GM23338 (cell line): ENCODE measurements at regions not wholly inside any gene's neighbourhood (a gene's known extent, or its start where the extent isn't known, plus 50 kb on each side); places are given as distances from the start of the nearest gene placed in this dataset.

Experiments
- ATAC-seq: fragments of 200-7000 bp; cut with Tn5 transposase; 3 replicates; pipeline ENCODE4 v1.9.1; 2020
- DNase-seq: peaks from one replicate; pipeline ENCODE4 v3.0.0-alpha.2; 2015; ENCODE audit warnings: low spot score
- H2AFZ ChIP-seq: fragments of 200-600 bp; sonication (generic); 2 replicates; pipeline ENCODE4 v1.8.0; 2016; ENCODE audit warnings: antibody characterized with exemption, mild to moderate bottlenecking, moderate library complexity
- H3F3A ChIP-seq: fragments of 200-600 bp; sonication (generic); replicated peaks from 2 replicates; pipeline ENCODE4 v1.8.0; 2017; ENCODE audit warnings: antibody characterized with exemption, mixed run types, low read depth
- H3K27ac ChIP-seq: fragments of 200-600 bp; sonication (generic); 2 replicates; pipeline ENCODE4 v1.6.1; 2016; ENCODE audit warnings: low read depth
- H3K27me3 ChIP-seq: fragments of 200-600 bp; sonication (generic); 2 replicates; pipeline ENCODE4 v1.8.0; 2016; ENCODE audit warnings: mild to moderate bottlenecking, mixed run types, moderate library complexity; ENCODE audit not compliant: insufficient read depth
- H3K36me3 ChIP-seq: fragments of 200-600 bp; sonication (generic); 2 replicates; pipeline ENCODE4 v1.8.0; 2016; ENCODE audit warnings: mild to moderate bottlenecking; ENCODE audit not compliant: insufficient read depth
- H3K4me1 ChIP-seq: fragments of 200-600 bp; sonication (generic); 2 replicates; pipeline ENCODE4 v1.8.0; 2016; ENCODE audit warnings: mild to moderate bottlenecking, moderate library complexity; ENCODE audit not compliant: insufficient read depth
- H3K4me2 ChIP-seq: fragments of 200-600 bp; sonication (generic); 2 replicates; pipeline ENCODE4 v1.7.1; 2017; ENCODE audit warnings: mixed run types
- H3K4me3 ChIP-seq: fragments of 200-600 bp; sonication (generic); 2 replicates; pipeline ENCODE4 v1.6.1; 2016; ENCODE audit warnings: mixed run types
- H3K79me2 ChIP-seq: fragments of 200-600 bp; sonication (generic); replicated peaks from 2 replicates; pipeline ENCODE4 v1.8.0; 2017; ENCODE audit warnings: mild to moderate bottlenecking; ENCODE audit not compliant: insufficient read depth
- H3K9me2 ChIP-seq: fragments of 200-600 bp; sonication (generic); 2 replicates; pipeline ENCODE4 v1.8.0; 2017; ENCODE audit not compliant: insufficient read depth
- H4K20me1 ChIP-seq: fragments of 200-600 bp; sonication (generic); replicated peaks from 2 replicates; pipeline ENCODE4 v1.8.0; 2017; ENCODE audit warnings: mild to moderate bottlenecking; ENCODE audit not compliant: insufficient read depth
- H3K27ac Mint-ChIP-seq: 2 replicates; pipeline ENCODE4 v1.8.0; 2020; ENCODE audit warnings: inconsistent platforms, mild to moderate bottlenecking, moderate library complexity, mixed read lengths
- H3K27me3 Mint-ChIP-seq: 3 replicates; pipeline ENCODE4 v1.8.0; 2022; ENCODE audit warnings: low read depth, mild to moderate bottlenecking, moderate library complexity, mixed read lengths, inconsistent platforms; ENCODE audit not compliant: insufficient read depth, poor library complexity
- H3K36me3 Mint-ChIP-seq: 3 replicates; pipeline ENCODE4 v1.8.0; 2021; ENCODE audit warnings: low read depth, mild to moderate bottlenecking, inconsistent platforms, moderate library complexity, mixed read lengths
- H3K4me1 Mint-ChIP-seq: 3 replicates; pipeline ENCODE4 v1.8.0; 2020; ENCODE audit warnings: mild to moderate bottlenecking, inconsistent platforms, mixed read lengths
- H3K4me3 Mint-ChIP-seq: 3 replicates; pipeline ENCODE4 v1.8.0; 2021; ENCODE audit warnings: moderate library complexity, mild to moderate bottlenecking, inconsistent platforms, mixed read lengths
- H3K9me3 Mint-ChIP-seq: 3 replicates; pipeline ENCODE4 v1.8.0; 2020; ENCODE audit warnings: moderate library complexity, mild to moderate bottlenecking, inconsistent platforms, mixed read lengths
- CTCF ChIP-seq, 2 experiments: fragments of 200-600 bp in 1 of 2; sonication (generic) in 1 of 2; conservative IDR thresholded peaks; 2 replicates each; pipeline versions ENCODE4 v1.5.1 to v1.6.1; 2016 to 2017; ENCODE audit warnings: antibody characterized with exemption in 2 of 2, low read depth in 2 of 2, mild to moderate bottlenecking in 2 of 2, moderate library complexity in 1 of 2
- ETS1 ChIP-seq: IDR thresholded peaks from 2 replicates; pipeline ENCODE4 v1.6.1; 2016; ENCODE audit warnings: antibody characterized with exemption
- NANOG ChIP-seq: IDR thresholded peaks from 2 replicates; pipeline ENCODE4 v1.6.1; 2016; ENCODE audit warnings: antibody characterized with exemption, borderline replicate concordance
- ZNF331 ChIP-seq: fragments of 250-450 bp; sonication (Bioruptor Pico); IDR thresholded peaks from 2 replicates; pipeline ENCODE4 v1.5.0; 2020; ENCODE audit warnings: low read depth, mild to moderate bottlenecking, moderate library complexity

- Histone ChIP-seq H3K27ac (no peak overlapping the region), H3F3A (no peaks in the 10 kb centered on the region), H3K79me2 (no peaks in the 10 kb centered on the region), H3K27me3 (no peaks in the 10 kb centered on the region), H4K20me1 (no peaks in the 10 kb centered on the region), H3K4me2 (no peak overlapping the region), H3K4me1 (no peaks in the 10 kb centered on the region), H2AFZ (no peak overlapping the region), H3K4me3 (no peak overlapping the region), H3K9me2 (no peaks in the 10 kb centered on the region), H3K36me3 (no peaks in the 10 kb centered on the region)
- H3K4me1 Mint-ChIP-seq, result no peaks in the 10 kb centered on the region
- DNase-seq (no peak), ATAC-seq (no peak)
- H3K27me3 Mint-ChIP-seq, result peaks cover 5% of the 10 kb centered on the region
- no peak overlapping the region for H3K4me3 Mint-ChIP-seq
- TF ChIP-seq ETS1 (no peak), CTCF (conservative IDR thresholded peaks at IDR 0.05; ENCODE audit: low read depth in 2 of 2) (no peak)
- no peaks in the 10 kb centered on the region for H3K36me3 Mint-ChIP-seq
- no peak overlapping the region for H3K27ac Mint-ChIP-seq
- no peaks in the 10 kb centered on the region for H3K9me3 Mint-ChIP-seq
Measured at GRCh38 chr11:62046568-62047100, 77.2 kb upstream of the INCENP start.

DNA sequence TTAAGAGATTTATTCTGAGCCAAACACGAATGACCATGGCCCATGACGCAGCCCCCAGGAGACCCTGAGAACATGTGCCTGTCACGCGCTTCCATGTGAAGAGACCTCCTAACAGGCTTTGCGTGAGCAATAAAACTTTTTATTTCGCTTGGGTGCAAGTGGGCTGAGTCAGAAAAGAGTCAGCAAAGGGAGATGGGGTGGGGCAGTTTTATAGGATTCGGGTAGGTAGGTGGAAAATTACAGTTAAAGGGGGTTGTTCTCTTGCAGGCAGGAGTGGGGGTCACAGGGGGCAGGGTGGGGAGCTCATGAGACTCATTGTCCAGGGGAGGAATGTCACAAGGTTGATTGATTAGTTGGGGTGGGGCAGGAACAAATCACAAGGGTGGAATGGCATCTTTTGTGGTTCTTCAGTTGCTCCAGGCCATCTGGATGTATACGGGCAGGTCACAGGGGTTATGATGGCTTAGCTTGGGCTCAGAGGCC, 77.2 kb upstream of the FTH1 start:
- peaks cover 5% of the 10 kb centered on the region for H3K27me3 Mint-ChIP-seq
- TF ChIP-seq NANOG, result no peak
- no peak for TF ChIP-seq CTCF (conservative IDR thresholded peaks at IDR 0.05; ENCODE audit: low read depth in 2 of 2)
- TF ChIP-seq ZNF331, result no peak
- no peak overlapping the region for H2AFZ ChIP-seq
- H3K27me3 ChIP-seq, result no peaks in the 10 kb centered on the region
- no peak overlapping the region for H3K27ac Mint-ChIP-seq
- H4K20me1 ChIP-seq, result no peaks in the 10 kb centered on the region
- H3F3A ChIP-seq, result no peaks in the 10 kb centered on the region
- H3K9me3 Mint-ChIP-seq, result no peaks in the 10 kb centered on the region; the same call in 2 of the 3 replicates
- no peak overlapping the region for H3K4me3 ChIP-seq
- H3K9me2 ChIP-seq, result no peaks in the 10 kb centered on the region
- H3K36me3 Mint-ChIP-seq, result no peaks in the 10 kb centered on the region
- H3K4me1 ChIP-seq, result no peaks in the 10 kb centered on the region
- no peaks in the 10 kb centered on the region for H3K4me1 Mint-ChIP-seq
- no peak overlapping the region for H3K4me2 ChIP-seq
- DNase-seq, result no peak
- H3K4me3 Mint-ChIP-seq, result no peak overlapping the region
- no peaks in the 10 kb centered on the region for H3K36me3 ChIP-seq
- ATAC-seq, result no peak
- no peaks in the 10 kb centered on the region for H3K79me2 ChIP-seq
- no peak overlapping the region for H3K27ac ChIP-seq
